ENCODE measurements at regions not wholly inside any gene's neighbourhood (a gene's known extent, or its start where the extent isn't known, plus 50 kb on each side); places are given as distances from the start of the nearest gene placed in this dataset.

GRCh38 chr15:97545799-97546198, 414.7 kb upstream of the ARRDC4 start:
- no peak for DNase-seq

GRCh38 chr15:97547381-97547780, 413.1 kb upstream of the ARRDC4 start:
- no peak for DNase-seq

DNA sequence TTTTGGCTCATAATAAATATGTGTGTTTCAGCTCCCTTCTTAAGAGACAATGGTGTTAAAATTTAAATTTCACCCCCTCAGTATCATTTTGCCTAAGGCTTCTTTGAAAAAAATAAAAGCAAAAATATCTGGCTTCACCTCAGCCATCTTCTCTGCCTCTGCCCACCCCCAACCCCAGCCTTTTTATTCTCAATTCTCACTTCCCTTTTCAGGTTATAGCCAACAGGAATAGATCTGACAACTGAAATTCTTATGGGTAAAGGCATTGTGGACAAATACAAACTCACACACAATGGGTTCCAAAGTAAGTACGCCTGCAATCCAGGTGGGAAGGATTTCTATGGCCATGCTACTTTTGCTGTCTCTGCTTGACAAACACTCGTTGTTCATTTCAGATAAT, 399.0 kb upstream of the ARRDC4 start:
- no peak for DNase-seq

- no peak for DNase-seq
Observed at GRCh38 chr15:97563516-97563915, 397.0 kb upstream of the ARRDC4 start.

GRCh38 chr15:97566961-97567360, 393.5 kb upstream of the ARRDC4 start:
- DNase-seq: no peak

DNA sequence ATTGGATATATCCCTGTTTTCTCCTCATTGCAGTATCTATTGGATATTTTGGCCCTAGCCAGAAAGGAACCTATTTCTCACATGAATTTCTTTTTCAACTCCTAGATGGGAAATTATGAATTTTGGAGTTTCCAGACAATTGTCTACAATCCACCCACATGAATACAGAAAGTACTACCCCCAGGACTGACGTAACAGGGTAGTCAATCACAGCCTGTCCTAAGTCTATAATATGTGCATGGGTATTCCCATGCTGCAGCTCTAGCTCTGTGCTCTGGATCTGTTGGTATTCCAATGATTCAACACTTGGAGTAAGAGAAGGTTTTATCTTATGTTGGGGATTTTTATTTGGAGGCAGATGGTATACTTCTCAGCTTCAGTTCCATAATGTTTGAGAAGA, 393.1 kb upstream of the ARRDC4 start:
- DNase-seq: no peak

GRCh38 chr15:97576929-97577645, 383.4 kb upstream of the ARRDC4 start:
- no peak for DNase-seq

GRCh38 chr15:97585408-97585807, 375.1 kb upstream of the ARRDC4 start:
- DNase-seq: no peak

DNA sequence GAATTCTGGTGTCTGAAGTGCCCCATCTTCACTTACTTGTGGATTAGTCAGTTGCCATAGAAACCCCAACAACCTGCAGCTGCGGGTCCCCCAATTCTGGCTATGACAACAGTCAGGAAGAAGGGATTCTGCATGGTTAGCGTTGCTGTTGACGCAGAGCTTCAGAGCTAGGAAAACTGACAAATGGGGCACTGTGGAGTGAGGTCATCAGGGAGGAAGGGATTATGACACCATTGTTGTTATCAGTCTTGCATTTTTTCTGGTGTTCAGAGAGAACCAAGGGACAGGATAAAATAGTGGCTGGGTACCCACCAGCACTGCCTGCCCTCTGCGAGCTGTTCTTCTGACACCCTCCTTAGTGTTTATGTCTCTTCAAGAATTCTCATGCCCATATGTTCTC, 367.7 kb upstream of the ARRDC4 start:
- DNase-seq: no peak

GRCh38 chr15:97597801-97598200, 362.7 kb upstream of the ARRDC4 start:
- no peak for DNase-seq

DNA sequence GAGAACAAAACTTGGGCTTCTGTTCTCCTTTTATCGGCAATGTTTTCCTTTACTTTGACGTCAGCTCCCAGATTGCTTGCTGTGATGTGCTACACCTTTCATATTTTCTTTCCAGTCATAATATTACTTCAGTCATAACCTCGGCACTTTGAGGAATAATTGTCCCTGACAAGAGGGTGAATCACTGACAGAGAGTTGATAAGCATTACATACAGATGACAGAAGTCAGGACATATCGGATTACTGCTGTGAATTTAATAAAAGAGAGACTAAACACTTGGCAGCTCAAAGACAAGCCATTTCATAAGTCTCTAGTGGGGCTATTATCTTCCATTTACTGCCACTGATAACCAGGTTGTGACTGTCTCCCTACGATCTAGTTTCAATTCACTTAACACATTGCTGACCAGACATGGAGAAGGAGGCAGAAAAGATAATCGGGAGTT, 362.1 kb upstream of the ARRDC4 start:
- no peak for DNase-seq

DNA sequence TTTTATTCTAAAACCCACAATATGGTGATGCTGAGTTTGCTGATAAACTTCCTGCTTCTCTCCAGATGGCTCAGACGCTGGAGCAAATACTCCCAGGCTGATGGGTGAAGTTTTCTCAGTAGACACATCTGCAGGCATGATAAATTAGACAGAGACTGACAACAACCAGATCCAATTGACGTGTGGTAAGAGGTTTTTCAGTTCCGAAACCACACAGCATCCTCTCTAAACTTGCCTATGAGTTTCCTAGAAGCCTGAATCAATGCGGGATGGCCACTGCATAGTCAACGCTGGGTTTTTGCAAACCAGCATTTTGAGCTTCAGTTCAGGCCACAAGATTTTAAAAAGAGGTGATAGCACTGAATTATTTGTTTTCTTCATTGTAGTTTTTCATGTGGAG, 360.3 kb upstream of the ARRDC4 start:
- DNase-seq: no peak

DNA sequence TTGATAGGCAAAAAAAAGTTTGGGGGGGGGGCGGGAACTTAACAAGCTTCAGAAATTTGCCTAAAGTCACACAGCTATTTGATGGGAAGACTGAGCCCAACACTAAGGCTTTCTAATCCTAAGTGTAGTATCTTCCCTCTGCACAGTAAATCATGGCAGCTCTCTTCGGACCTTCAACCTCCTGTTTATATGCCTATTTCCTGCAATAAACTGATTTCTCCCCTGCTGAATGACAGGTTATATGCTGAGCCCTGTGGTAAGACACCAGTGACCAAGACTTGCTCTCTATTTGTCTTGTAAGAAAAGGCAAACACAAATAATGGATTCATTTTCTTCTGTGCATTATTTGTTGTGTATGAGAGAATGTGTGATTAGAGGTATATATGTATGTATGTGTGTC, 355.8 kb upstream of the ARRDC4 start:
- DNase-seq: no peak

DNA sequence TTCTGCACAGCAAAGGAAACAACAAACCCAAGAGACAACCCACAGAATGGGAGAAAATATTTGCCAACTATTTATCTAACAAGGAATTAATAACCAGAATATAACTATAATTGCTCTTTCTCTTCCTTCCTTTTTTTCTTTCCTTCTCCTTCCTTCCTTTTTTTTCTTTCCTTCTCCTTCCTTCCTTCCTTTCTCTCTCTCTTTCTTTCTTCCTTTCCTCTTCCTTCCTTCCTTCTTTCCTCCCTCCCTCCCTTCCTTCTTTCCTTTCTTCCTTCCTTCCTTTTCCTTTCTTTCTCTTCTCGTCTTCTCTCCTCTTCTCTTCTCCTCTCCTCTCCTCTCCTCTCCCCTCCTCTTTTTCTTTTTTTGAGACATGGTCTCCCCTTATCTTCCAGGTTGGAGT, 345.4 kb upstream of the ARRDC4 start:
- no peak for DNase-seq

- DNase-seq: no peak
Observed at GRCh38 chr15:97623091-97623661, 337.3 kb upstream of the ARRDC4 start.

- no peak for DNase-seq
Observed at GRCh38 chr15:97627634-97628033, 332.9 kb upstream of the ARRDC4 start.

- DNase-seq: no peak
Observed at GRCh38 chr15:97645758-97646157, 314.7 kb upstream of the ARRDC4 start.

- DNase-seq: no peak
Observed at GRCh38 chr15:97648728-97649127, 311.8 kb upstream of the ARRDC4 start.

GRCh38 chr15:97652041-97652440, 308.5 kb upstream of the ARRDC4 start:
- no peak for DNase-seq

GRCh38 chr15:97652700-97653167, 307.8 kb upstream of the ARRDC4 start:
- no peak for DNase-seq

- DNase-seq: no peak
Observed at GRCh38 chr15:97653896-97654295, 306.6 kb upstream of the ARRDC4 start.

DNA sequence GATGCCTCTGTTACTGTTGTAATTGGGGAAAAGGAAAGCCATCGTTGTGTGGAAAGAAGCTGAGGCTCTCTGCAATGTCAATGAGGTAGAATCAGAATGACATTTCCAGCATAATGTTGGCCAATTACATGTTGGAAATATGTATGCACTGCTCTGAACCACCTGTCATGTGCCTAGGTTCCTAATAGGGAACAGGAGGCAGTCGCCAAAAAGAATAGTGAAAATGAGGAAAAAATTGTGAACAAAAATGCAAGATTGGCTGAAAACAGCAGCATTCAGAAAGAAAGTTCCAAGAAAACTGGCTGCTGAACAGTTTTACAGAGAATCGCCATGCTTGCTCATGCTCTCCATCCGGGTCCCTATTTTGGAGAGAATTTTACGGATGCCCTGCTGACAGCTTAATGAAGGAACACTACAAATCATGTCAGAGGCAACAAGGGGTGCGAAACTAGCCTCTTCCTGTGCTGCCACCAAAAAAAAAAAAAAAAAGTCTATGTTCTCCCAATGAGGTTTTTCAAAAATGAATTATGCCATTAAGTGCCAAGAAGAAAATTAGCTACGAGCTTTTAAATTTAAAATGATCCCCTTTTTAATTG, 305.9 kb upstream of the ARRDC4 start:
- DNase-seq: no peak

DNA sequence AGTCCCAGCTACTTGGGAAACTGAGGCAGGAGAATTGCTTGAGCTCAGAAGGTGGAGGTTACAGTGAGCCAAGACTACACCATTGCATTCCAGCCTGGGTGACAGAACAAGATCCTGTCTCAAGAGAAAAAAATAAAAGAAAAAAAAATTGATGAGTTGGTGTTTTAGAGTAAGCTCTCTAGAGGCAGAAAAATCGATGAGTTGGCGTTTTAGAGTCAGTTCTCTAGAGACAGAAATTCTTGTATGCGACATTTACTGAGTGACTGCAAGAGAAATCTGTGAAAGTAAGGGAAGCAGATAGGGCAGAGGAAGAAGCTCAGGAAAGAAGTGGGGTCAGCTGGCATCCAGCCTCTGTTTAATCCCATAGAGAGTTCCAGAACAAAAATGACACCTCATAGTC, 298.7 kb upstream of the ARRDC4 start:
- no peak for DNase-seq

DNA sequence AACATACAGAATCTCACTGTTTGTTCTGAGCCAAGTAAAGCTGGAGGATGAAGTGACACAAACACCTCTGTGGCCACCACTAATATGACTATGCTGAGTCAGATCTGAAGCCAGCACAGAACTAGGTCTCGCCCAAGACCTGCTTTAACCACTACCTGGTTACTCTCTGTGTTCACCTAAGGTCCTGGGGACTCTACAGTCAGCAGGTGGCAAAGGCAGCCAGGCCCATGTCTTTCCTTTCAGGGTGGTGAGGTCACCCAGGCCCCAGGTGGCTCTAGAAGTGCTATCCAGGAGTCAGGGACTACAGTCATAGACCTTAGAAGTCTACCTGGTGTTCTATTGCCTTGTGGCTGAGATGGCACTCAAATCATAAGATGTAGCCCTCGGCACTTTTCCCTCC, 287.9 kb upstream of the ARRDC4 start:
- no peak for DNase-seq

DNA sequence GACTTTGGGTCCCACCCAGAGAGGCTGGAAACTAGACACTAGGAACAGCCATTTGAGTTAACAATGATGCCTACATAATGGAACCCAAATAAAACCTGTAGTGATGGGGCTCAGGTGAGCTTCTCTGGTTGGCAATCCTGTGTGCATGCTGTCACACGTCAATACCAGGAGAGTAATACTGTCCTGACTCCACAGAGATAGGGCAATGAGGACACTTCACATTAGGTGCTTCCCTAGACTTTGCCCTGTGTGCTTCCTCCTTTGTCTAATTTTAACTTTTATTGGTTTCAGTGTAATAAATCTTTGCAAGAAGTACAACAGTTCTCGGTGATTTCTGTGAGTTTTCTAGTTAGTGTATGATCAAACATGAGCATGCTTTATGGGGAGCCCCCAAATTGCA, 281.8 kb upstream of the ARRDC4 start:
- DNase-seq: no peak
